Astrocyte of the spinal cord (primary cell): ENCODE measurements at regions not wholly inside any gene's neighbourhood (a gene's known extent, or its start where the extent isn't known, plus 50 kb on each side); places are given as distances from the start of the nearest gene placed in this dataset.
A peak's percentile ranks its signal among the peaks of the same experiment; 100 is the strongest.

ENCODE experiments used
- DNase-seq: peaks from one replicate; pipeline ENCODE4 v3.0.0; 2011; ENCODE audit warnings: low read depth, low spot score
- H3K4me3 ChIP-seq: 2 replicates; pipeline ENCODE4 v1.5.1; 2011; ENCODE audit warnings: low read depth, mild to moderate bottlenecking, low read length, moderate library complexity
- in situ Hi-C: cut with HindIII; loops from 2 replicates; pipeline ENCODE4 v1.10.0; 2017; ENCODE audit warnings: low sequenced_read_pairs
- TF ChIP-seq, protein P1 (sequence below): IDR thresholded peaks from 2 replicates; pipeline ENCODE4 v1.5.1; 2012; ENCODE audit warnings: low read depth, mild to moderate bottlenecking, low read length, inconsistent platforms

- TF ChIP-seq, protein P1, sequence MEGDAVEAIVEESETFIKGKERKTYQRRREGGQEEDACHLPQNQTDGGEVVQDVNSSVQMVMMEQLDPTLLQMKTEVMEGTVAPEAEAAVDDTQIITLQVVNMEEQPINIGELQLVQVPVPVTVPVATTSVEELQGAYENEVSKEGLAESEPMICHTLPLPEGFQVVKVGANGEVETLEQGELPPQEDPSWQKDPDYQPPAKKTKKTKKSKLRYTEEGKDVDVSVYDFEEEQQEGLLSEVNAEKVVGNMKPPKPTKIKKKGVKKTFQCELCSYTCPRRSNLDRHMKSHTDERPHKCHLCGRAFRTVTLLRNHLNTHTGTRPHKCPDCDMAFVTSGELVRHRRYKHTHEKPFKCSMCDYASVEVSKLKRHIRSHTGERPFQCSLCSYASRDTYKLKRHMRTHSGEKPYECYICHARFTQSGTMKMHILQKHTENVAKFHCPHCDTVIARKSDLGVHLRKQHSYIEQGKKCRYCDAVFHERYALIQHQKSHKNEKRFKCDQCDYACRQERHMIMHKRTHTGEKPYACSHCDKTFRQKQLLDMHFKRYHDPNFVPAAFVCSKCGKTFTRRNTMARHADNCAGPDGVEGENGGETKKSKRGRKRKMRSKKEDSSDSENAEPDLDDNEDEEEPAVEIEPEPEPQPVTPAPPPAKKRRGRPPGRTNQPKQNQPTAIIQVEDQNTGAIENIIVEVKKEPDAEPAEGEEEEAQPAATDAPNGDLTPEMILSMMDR, result no peak
- H3K4me3 ChIP-seq, result no peak overlapping the region
- no peak for DNase-seq
- in situ Hi-C loops, result no loop called here
Observed at GRCh38 chrX:42107495-42108488, 184.4 kb upstream of the CASK start.

DNA sequence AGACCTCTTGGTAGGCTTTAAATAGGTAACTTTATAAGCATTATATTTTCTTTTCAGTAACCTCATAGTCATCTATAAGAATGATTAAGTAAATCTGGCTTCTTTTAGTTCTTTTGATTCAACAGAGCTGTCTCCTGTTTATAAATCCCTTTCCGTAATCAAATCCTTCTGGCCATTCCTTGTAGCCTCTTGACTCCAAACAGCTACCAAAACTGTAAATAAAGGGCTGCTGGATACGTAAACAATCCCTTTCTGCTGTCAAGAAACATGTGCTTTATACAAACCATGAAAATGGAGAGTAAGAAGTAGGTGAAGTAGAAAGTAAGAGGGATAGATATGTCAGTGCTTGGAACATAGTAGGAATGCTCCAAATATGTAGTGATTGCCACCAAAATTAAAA, 183.2 kb upstream of the CASK start:
- in situ Hi-C loops, result no loop called here
- no peak overlapping the region for H3K4me3 ChIP-seq
- TF ChIP-seq, protein P1, result no peak
- no peak for DNase-seq

DNA sequence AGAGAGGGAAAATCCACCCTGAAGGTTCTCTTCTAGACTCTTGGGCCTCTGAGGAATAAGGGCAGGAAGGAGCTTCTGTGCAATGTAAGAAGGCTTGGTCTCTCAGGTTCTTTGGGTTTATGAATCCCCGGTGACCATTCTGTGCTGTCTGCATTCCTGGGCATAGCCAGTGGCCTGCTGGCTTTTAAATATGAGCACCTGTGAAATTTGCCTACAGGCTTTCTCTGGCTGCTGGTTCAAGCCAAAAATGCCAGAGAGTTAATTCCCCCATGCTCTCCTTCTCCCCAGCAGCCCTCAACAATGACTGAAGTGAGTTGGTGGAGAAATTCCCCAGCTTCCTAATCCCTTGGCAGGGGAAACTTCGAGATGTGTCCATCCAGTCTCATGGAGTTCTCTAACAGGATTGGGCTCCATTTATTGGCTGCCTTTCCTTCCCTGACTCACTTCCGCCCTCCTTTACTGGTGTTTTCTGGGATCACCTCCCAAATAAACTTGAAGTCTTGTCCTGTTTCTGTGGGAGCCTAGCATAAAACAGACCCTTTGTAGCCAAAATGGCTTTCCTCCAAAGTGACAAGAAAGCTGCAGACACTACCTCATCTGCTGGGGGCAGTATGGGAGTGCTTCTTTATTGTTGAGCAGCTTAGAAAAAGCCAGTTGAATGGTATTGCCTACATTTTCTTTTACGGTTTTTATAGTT, 179.4 kb upstream of the CASK start:
- TF ChIP-seq, protein P1, result no peak
- in situ Hi-C loops, result no loop called here
- no peak overlapping the region for H3K4me3 ChIP-seq
- DNase-seq, result peak; percentile 17

GRCh38 chrX:42098900-42099299, 175.5 kb upstream of the CASK start:
- DNase-seq, result no peak
- in situ Hi-C loops, result no loop called here
- H3K4me3 ChIP-seq, result no peak overlapping the region
- TF ChIP-seq, protein P1, result no peak

- no peak for DNase-seq
- H3K4me3 ChIP-seq, result no peak overlapping the region
- in situ Hi-C loops, result no loop called here
- TF ChIP-seq, protein P1, result no peak
Observed at GRCh38 chrX:42097486-42097885, 174.1 kb upstream of the CASK start.

GRCh38 chrX:42096265-42096920, 173.0 kb upstream of the CASK start:
- peak; percentile 91 for DNase-seq

More at GRCh38 chrX:42096265-42096920, 173.0 kb upstream of the CASK start:
- TF ChIP-seq, protein P1, result no peak
- H3K4me3 ChIP-seq, result no peak overlapping the region
- in situ Hi-C loops, result no loop called here
